A549 (cell line): ENCODE measurements at regions not wholly inside any gene's neighbourhood (a gene's known extent, or its start where the extent isn't known, plus 50 kb on each side); places are given as distances from the start of the nearest gene placed in this dataset.

Experiments
- E2F6 ChIP-seq: IDR thresholded peaks from 2 replicates; pipeline ENCODE4 v1.6.1; 2012; ENCODE audit warnings: low read depth, borderline replicate concordance
- EHMT2 ChIP-seq: fragments of 200-600 bp; sonication (generic); IDR thresholded peaks from 2 replicates; pipeline ENCODE4 v1.6.1; 2016; ENCODE audit warnings: antibody characterized with exemption, low read depth, mild to moderate bottlenecking, moderate library complexity
- EP300 ChIP-seq, 2 experiments: fragments of >200 bp; sonication (Bioruptor Twin); formaldehyde crosslinking; IDR thresholded peaks; 2 replicates in 1 of 2; 3 replicates in 1 of 2; pipeline ENCODE4 v1.6.1; 2016 to 2017
- HDAC2 ChIP-seq: fragments of 200-600 bp; sonication (generic); IDR thresholded peaks from 2 replicates; pipeline ENCODE4 v1.6.1; 2016
- POLR2A ChIP-seq: IDR thresholded peaks from 2 replicates; pipeline ENCODE4 v1.6.1; 2012; ENCODE audit warnings: mild to moderate bottlenecking, low read length
- TF ChIP-seq, protein P1 (sequence below): fragments of >200 bp; sonication (Bioruptor Twin); formaldehyde crosslinking; IDR thresholded peaks from 3 replicates; pipeline ENCODE4 v1.5.1; 2016
- TF ChIP-seq, protein P2 (sequence below): fragments of >200 bp; sonication (Bioruptor Twin); formaldehyde crosslinking; IDR thresholded peaks from 3 replicates; pipeline ENCODE4 v1.6.1; 2016

DNA sequence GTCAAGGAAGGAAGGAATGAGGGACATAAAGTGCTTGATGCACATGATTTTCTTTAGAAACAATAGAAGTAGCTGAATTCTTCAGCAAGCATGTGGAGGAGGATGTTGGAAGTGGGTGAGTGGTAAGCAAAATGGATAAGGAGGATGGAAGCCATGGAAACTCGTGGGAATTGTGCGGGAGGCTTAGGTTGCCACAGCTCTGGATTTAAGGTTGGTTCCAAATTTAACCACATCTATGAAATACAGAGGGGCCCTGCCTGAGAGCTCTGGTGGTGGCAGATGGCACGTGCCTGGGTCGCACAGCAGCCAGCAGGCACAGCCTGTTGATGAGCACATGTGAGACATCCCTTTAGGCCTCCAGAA lies 284.7 kb downstream of the SMARCA2 start:
- TF ChIP-seq EHMT2 (no peak), POLR2A (no peak), EP300 (IDR thresholded peaks at IDR 0.05) (no peak), HDAC2 (no peak), E2F6 (no peak)
- TF ChIP-seq, protein P1, sequence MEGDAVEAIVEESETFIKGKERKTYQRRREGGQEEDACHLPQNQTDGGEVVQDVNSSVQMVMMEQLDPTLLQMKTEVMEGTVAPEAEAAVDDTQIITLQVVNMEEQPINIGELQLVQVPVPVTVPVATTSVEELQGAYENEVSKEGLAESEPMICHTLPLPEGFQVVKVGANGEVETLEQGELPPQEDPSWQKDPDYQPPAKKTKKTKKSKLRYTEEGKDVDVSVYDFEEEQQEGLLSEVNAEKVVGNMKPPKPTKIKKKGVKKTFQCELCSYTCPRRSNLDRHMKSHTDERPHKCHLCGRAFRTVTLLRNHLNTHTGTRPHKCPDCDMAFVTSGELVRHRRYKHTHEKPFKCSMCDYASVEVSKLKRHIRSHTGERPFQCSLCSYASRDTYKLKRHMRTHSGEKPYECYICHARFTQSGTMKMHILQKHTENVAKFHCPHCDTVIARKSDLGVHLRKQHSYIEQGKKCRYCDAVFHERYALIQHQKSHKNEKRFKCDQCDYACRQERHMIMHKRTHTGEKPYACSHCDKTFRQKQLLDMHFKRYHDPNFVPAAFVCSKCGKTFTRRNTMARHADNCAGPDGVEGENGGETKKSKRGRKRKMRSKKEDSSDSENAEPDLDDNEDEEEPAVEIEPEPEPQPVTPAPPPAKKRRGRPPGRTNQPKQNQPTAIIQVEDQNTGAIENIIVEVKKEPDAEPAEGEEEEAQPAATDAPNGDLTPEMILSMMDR, result no peak
- TF ChIP-seq, protein P2, sequence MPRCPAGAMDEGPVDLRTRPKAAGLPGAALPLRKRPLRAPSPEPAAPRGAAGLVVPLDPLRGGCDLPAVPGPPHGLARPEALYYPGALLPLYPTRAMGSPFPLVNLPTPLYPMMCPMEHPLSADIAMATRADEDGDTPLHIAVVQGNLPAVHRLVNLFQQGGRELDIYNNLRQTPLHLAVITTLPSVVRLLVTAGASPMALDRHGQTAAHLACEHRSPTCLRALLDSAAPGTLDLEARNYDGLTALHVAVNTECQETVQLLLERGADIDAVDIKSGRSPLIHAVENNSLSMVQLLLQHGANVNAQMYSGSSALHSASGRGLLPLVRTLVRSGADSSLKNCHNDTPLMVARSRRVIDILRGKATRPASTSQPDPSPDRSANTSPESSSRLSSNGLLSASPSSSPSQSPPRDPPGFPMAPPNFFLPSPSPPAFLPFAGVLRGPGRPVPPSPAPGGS, result no peak
